ENCODE measurements at regions not wholly inside any gene's neighbourhood (a gene's known extent, or its start where the extent isn't known, plus 50 kb on each side); places are given as distances from the start of the nearest gene placed in this dataset.

GRCh38 chr12:23099104-23099503 is 474.1 kb downstream of the ETNK1 start:
- H3K9me2 ChIP-seq (replicated peaks; ENCODE audit: insufficient read depth, low read length), result no peaks in the 10 kb centered on the region
- no peak overlapping the region for H3K4me3 ChIP-seq (ENCODE audit: insufficient read depth, low read length, poor library complexity, severe bottlenecking)
- no peaks in the 10 kb centered on the region for H3F3A ChIP-seq (ENCODE audit: insufficient read depth)
- H3K36me3 ChIP-seq (ENCODE audit: low read length), result no peaks in the 10 kb centered on the region
- no peaks in the 10 kb centered on the region for H4K20me1 ChIP-seq (ENCODE audit: low read depth, low read length)
- no peak overlapping the region for H3K4me2 ChIP-seq (ENCODE audit: low read depth, low read length, poor library complexity, severe bottlenecking)
- H3K9me3 ChIP-seq (ENCODE audit: insufficient read depth, low read length), result no peaks in the 10 kb centered on the region
- H3K27me3 ChIP-seq (ENCODE audit: low read length), result no peaks in the 10 kb centered on the region
- no peaks in the 10 kb centered on the region for H3K79me2 ChIP-seq (ENCODE audit: insufficient read depth, low read length)
- no peak for TF ChIP-seq CTCF (IDR thresholded peaks at IDR 0.05; ENCODE audit: insufficient read depth, low read length, poor library complexity, severe bottlenecking)
- no peak for TF ChIP-seq EZH2phosphoT487 (conservative IDR thresholded peaks at IDR 0.05; ENCODE audit: low read length)
- no peak overlapping the region for H3K9ac ChIP-seq (ENCODE audit: low read length)
- H3K27ac ChIP-seq (ENCODE audit: low read depth, low read length), result no peak overlapping the region
- H2AFZ ChIP-seq (ENCODE audit: low read depth, low read length, severe bottlenecking), result no peak overlapping the region

- no peak overlapping the region for H2AFZ ChIP-seq (ENCODE audit: low read depth, low read length, severe bottlenecking)
These were observed 474.6 kb downstream of the ETNK1 start for GRCh38 chr12:23099604-23100003.

GRCh38 chr12:23108957-23109356 is 484.0 kb downstream of the ETNK1 start:
- 0 out of 2 replicates have a peak, but pooled peaks cover 2% of the 10 kb centered on the region for H3K9me2 ChIP-seq (replicated peaks; ENCODE audit: insufficient read depth, low read length)
- TF ChIP-seq EZH2phosphoT487 (conservative IDR thresholded peaks at IDR 0.05; ENCODE audit: low read length) (no peak), CTCF (IDR thresholded peaks at IDR 0.05; ENCODE audit: insufficient read depth, low read length, poor library complexity, severe bottlenecking) (no peak)
- H3K9ac ChIP-seq (ENCODE audit: low read length), result no peak overlapping the region
- no peak overlapping the region for H3K27ac ChIP-seq (ENCODE audit: low read depth, low read length)
- no peak overlapping the region for H3K4me2 ChIP-seq (ENCODE audit: low read depth, low read length, poor library complexity, severe bottlenecking)
- H3K79me2 ChIP-seq (ENCODE audit: insufficient read depth, low read length), result no peaks in the 10 kb centered on the region
- H2AFZ ChIP-seq (ENCODE audit: low read depth, low read length, severe bottlenecking), result no peak overlapping the region
- H3K27me3 ChIP-seq (ENCODE audit: low read length), result no peaks in the 10 kb centered on the region
- H4K20me1 ChIP-seq (ENCODE audit: low read depth, low read length), result no peaks in the 10 kb centered on the region
- no peaks in the 10 kb centered on the region for H3K36me3 ChIP-seq (ENCODE audit: low read length)
- no peaks in the 10 kb centered on the region for H3K9me3 ChIP-seq (ENCODE audit: insufficient read depth, low read length)
- H3F3A ChIP-seq (ENCODE audit: insufficient read depth), result no peaks in the 10 kb centered on the region
- H3K4me3 ChIP-seq (ENCODE audit: insufficient read depth, low read length, poor library complexity, severe bottlenecking), result no peak overlapping the region

More at GRCh38 chr12:23099604-23100003, 474.6 kb downstream of the ETNK1 start:
- no peaks in the 10 kb centered on the region for H3K79me2 ChIP-seq (ENCODE audit: insufficient read depth, low read length)
- no peaks in the 10 kb centered on the region for H3K36me3 ChIP-seq (ENCODE audit: low read length)
- H3K27me3 ChIP-seq (ENCODE audit: low read length), result no peaks in the 10 kb centered on the region
- no peak overlapping the region for H3K27ac ChIP-seq (ENCODE audit: low read depth, low read length)
- H3K9ac ChIP-seq (ENCODE audit: low read length), result no peak overlapping the region
- no peak overlapping the region for H3K4me3 ChIP-seq (ENCODE audit: insufficient read depth, low read length, poor library complexity, severe bottlenecking)
- H3F3A ChIP-seq (ENCODE audit: insufficient read depth), result no peaks in the 10 kb centered on the region
- no peaks in the 10 kb centered on the region for H3K9me3 ChIP-seq (ENCODE audit: insufficient read depth, low read length)
- H3K9me2 ChIP-seq (replicated peaks; ENCODE audit: insufficient read depth, low read length), result no peaks in the 10 kb centered on the region
- no peaks in the 10 kb centered on the region for H4K20me1 ChIP-seq (ENCODE audit: low read depth, low read length)
- H3K4me2 ChIP-seq (ENCODE audit: low read depth, low read length, poor library complexity, severe bottlenecking), result no peak overlapping the region
- TF ChIP-seq CTCF (IDR thresholded peaks at IDR 0.05; ENCODE audit: insufficient read depth, low read length, poor library complexity, severe bottlenecking) (no peak), EZH2phosphoT487 (conservative IDR thresholded peaks at IDR 0.05; ENCODE audit: low read length) (no peak)
